ENCODE measurements at regions not wholly inside any gene's neighbourhood (a gene's known extent, or its start where the extent isn't known, plus 50 kb on each side); places are given as distances from the start of the nearest gene placed in this dataset.
"Not testable (repeated sequence)": the region's sequence is repeated elsewhere in the genome, so short reads cannot be mapped to it uniquely, and the experiment has no call there.

DNA sequence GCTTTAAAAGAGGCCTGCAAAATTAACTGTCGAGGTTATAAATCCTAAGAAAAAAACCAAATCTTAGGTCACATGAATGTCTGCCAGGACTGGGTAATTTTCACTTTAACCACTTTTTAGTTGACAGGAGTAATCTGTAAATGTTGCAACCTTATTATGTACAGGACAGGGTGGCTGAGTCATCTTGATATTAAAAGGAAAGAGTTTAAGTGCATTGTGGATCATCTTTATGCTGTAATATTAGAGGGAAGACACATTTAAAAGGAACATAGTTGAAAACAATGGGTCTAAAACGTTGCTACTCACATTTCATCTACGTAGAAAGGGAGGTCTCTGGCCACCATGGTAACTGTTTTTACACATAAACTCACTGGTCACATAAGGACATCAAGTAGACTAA is 115.5 kb downstream of the LSMEM1 start:
- no peak for DNase-seq

DNA sequence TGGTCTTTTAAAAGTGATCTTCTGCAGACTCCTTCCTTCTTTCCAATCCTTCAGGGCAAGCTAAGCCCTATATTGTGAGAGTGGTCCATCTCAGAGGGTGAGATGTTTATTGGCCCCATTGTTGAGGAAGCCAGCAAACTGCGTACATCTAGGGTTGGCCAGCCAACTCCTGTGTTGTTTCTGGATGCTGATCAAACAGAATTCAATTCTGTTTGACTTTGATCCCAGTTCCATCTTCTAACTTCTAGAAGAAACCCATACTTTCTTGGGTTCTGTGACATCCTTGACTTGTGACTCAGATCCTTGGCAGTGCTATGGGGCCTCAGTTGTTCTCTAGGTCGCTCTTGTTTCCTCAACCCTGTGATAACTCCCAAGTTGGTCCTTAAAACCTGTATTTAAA is 116.2 kb downstream of the LSMEM1 start:
- no peak for DNase-seq

DNA sequence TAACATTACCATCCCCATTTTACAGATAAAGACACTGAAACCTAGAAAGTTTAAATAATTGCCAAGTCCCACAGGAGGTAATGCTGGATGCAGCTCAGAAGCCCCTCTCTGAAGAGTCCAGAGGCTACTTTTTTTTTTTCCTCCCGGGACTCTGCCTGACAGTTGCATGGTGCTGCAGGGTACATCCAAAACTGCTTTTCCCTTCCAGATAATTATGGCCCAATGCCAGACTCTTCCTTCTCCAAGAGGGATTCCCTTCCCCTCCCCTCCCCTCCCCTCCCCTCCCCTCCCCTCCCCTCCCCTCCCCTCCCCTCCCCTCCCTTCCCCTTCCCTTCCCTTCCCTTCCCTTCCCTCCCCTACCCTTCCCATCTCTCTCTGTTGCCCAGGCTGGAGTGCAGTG is 122.9 kb downstream of the LSMEM1 start:
- no peak for DNase-seq

DNA sequence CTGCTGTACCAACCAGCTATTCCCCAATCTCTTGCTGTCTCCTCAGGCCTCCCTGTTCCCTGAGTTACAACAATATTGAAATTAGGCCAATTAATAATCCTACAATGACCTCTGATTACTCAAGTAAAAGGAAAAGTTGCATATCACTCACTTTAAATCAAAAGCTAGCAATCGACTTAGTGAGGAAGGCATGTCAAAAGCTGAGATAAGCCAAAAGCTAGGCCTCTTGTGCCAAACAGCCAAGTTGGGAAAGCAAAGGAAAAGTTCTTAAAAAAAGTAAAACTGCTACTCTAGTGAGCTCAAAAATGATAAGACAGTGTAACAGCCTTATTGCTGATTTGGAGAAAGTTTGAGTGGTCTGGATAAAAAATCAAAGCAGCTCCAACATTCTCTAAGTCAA is 129.8 kb downstream of the LSMEM1 start:
- no peak for DNase-seq

DNA sequence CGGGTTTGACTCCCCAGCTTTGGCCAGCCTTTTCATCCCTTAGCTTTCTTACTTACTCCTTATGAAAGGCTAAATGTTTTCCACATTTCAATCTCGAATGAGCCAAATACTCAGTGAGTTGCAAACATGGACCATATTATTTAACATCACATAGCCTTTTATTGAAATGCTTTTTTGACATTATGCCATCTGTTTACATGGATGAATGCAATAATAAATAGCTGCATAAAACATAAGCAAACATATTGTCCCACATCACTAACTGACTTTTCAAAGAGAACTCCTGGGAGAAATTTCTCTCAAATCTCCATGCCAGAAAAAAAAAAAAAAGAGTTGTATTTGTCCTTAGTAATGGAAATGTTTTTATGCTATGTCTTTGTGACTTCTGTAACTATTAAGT is 134.9 kb downstream of the LSMEM1 start:
- no peak for DNase-seq

DNA sequence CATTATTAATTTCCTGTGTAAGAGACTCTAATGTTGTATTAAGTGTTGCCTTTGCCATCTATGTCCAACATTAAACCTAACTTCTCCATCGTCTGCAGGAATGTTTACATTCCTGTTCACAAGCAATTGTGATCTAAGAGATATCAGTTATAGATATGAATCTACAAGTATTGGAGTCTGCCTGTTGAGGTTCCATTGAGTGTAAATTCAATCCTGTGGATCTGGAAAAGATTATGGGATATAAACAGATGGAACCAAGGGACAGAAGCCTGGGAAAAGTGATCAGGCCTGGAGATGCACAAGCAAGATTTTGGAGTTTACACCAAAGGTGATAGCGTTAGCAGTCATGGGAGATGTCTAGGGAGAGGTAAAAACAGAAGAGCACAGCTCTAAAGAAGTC is 135.5 kb downstream of the LSMEM1 start:
- DNase-seq: no peak

DNA sequence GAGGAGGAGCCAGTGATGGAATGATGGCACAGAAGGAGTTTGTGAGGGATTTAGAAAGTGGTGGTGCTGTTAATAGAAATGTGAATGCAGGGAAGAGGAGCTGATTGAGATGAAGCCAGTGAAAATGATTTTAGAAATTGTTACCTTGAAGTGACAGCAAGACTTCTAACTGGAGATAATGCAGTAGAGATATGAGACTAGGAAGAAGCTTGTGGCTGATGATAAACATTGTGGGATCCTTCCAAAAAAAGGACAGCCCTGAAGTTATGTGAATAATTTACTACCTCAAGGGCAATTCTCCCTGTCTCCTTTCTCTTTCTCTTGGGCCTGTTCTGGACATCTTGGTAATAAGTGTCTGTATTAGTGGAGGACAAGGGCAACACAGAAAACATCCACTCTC is 138.6 kb downstream of the LSMEM1 start:
- DNase-seq: no peak

DNA sequence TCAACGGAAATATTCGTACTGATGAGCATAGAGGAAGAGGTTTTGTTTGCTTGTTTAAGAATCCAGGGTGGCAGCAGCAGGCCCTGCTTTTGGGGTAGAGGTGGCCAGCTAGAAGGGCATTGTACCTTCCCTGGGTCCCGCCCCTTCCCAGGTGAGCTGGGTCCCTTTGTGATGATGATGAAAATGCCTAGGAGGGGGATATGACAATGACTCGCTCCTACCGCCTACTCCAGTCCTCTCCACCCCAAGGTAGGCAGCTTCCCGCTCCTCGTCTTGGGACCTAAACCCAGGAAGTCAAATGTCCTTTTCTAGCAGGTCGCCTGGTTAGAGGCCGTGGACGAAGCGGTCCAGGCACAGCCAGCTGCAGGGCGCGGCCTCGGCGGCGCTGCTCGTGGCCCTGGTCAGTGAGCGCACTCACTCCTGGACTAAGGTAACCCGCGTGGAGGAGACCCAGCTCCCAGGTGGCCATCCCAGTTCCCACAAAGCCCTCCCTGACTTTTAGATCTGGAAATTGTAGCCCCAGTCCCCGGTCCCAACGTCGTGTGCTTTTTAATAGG is 141.4 kb downstream of the LSMEM1 start:
- DNase-seq: no peak

DNA sequence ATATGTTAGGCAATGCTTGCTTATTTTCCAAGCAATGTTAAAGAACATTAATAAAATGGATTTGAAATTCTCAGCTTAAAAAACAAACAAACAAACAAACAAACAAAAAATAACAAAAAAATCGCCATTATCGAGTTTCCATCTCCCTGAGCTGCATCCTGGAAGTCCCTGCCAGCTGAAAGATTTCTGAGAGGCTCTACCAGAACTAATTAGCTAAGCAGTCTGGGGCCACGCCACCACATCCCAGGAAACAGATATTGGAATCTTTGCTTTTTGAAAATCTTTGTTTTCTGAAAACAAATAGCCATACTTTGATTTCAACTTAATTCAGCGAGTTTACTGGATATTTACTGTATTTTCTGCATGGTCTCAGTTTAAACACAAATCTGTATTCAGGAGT is 143.6 kb downstream of the LSMEM1 start:
- DNase-seq: no peak

DNA sequence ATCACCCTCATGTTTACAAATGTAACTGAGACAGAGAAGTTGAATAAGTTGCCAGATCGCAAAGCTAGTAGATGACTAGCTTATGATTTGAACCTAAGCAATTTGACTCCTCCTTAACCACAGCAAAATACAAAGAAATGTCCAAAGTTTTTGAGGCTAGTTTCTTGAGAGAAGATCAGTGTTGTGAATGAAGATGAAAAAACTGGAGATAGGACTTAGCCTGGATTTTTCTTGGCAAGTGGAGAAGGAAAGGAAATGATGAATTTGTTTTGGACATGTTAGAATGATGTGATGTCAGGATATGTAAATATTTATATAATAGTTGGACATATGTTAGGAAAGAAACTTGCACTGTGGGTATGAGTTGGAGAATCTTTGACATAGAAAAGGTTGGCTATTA is 149.8 kb downstream of the LSMEM1 start:
- DNase-seq: no peak

DNA sequence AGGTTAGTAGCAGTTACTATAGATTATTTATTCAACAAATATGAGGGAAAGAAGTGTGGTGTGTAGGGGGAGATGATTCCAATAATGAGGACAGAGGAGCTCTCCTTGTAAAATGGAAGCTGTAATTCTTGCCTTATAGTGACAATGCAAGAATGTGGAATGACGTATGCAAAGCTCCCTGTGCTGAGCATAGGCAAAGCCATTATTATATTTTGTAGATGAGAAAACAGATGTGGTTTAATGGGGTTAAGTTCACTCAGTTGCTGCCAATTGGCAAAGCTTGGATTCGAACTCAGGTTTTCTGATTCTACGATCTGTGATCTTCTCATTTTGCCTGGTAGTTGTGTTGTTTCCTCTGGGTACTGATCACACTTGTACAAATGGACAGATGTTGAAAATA is 153.3 kb downstream of the LSMEM1 start:
- no peak for DNase-seq

DNA sequence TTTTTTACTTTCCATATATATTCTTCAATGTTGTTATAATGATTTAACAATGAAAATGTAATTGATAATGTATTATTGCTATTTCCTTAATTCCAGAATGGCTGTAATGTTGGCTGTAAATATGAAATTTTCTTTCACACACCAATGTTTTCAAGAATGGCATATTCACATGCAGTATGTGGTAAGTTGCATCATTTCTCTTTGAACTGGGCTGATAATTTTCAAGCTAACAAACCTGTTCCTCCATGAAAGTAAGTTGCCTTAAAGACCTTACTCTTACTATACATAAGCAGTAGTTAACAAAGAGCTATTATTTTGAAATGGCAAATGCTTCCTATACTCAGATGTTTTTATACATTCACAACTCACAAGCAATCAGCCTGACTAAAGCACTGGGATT is 154.5 kb downstream of the TMEM168 start:
- DNase-seq: no peak

DNA sequence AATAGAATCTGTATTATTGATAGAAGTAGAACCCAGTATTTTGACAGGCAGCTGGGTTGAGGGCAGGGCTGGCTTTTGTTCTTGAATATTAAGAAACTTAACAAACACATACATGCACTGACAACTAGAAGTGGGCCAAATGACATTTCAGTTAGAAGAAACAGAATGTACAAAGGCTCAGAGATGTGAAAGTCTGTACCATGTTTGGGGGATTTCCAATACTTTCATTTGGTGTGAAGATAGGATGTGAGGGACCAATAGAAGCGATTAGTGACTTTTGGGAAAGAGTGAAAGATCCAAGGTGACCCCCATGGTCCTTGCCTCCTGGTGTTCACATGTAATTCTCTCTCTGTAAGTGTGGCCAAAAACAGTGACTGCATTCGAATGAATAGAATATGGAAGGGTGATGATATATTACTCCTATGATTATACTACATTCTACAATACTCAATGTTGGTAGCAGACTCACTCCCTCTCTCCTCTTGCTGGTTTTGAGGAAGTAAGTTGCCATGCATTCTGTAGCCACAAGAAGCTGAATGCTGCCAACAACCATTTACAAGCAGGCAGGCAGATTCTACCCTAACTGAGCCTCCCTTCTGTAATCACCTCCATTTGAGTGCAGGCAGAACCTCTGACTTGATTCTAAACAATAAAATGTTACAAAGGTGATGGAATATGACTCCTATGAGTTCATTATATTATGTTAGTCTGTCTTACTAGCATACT is 151.4 kb downstream of the TMEM168 start:
- no peak for DNase-seq

DNA sequence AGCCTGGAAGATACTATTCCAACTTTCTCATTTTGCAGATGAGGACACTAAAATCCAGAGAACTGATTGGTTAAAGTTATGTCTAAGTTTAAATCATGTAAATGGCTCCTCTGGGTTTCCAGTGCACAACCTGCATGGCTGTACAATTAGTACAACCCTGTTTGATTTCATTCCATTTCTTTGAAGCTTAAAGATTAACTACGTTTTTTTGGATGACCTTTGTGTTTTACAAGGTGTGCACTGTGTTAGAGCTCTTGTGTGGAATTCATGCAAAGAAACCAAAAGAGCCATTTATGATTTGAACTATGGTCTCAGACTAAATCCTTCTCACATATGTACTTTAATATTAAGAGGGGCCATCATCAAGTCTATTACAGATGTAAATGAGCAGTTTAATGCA is 149.5 kb downstream of the TMEM168 start:
- DNase-seq: no peak

DNA sequence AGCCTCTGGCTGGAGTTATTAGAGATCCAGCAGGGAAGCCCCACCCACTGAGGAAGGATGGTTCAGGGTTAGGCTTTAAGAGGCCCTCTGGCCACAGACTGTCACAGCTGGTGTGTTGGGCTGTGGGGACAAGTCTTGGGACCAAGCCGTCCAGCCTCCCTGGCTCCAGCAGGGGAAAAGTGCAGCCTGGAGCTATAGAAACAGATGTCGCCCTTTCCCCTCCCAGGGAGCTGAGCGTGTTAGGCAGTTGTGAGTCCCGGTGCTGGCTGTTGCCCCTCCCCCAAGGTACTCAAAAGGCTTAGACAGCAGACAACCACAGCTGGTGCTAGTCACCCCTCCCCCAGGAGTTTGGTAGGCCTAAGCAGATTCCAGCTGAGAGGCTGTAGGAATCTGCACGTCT is 143.4 kb downstream of the TMEM168 start:
- no peak for DNase-seq

DNA sequence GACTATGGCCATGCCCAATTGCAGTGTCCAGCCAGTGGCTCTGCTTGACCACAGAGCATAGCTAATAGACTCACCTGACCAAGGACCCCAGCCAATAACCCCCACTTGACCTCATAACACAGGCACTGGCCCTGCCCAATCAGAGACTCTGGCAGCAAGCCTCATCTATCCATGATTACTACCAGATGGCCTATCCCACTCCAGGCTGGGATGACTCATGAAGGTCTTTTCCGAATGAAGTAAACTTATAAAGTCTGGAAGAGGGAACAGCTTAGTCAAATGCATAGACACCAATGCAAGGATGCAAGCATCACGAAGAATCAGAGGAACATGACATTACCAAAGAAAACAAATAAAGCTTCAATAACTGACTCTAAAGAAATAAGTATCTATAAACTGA is 141.4 kb downstream of the TMEM168 start:
- DNase-seq: no peak

DNA sequence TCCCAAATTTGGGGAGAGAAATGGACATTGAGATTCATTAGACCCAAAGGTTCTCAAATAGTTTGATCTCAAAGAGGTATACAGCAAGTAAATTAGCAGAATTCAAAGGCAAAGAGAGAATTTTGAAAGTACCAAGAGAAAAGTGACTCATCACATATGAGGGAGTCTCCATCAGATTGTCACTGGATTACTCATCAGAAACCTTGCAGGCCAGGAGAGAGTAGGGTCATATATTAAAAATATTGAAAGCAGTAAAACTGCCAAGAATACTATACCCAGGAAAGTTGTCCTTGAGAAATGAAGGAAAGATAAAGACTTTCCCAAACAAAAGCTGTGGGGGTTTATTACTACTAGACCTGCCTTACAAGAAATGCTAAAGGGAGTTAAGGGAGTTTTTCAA is 140.6 kb downstream of the TMEM168 start:
- DNase-seq: no peak

DNA sequence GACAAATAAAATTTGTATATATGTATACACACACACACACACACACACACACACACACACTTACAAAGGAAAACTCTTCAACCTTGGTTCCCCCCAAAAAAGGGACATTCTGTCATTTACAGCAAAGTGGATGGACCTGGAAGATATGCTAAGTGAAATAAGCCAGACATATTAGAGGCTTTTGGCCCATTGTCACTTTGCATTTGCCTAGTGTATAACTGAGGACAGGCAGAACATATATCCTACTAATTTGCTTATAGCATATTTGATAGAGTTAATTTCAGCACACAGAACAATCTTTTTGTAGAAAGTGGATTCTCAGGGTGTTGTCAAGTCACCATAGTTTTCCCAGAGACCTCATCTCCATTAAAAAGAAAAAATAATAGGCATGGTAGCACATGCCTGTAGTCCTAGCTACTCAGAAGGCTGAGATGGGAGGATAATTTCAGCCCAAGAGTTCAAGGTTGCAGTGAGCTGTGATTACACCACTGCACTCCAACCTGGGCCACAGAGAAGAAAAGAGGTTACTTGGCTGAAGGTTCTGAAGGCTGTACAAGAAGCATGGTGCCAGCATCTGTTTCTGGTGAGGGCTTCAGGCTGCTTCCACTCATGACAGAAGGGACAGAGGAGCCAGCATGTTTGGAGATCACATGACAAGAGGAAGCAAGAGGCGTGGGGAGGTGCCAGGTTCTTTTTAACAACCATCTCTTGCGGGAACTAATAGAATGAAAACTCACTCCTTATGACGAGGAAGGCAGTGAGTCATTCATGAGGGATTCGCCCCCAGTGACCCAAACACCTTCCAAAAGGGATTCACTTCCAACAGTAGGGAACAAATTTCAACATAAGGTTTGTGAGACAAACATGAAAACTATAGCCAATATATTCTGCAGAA is 135.6 kb downstream of the TMEM168 start:
- DNase-seq: no peak

DNA sequence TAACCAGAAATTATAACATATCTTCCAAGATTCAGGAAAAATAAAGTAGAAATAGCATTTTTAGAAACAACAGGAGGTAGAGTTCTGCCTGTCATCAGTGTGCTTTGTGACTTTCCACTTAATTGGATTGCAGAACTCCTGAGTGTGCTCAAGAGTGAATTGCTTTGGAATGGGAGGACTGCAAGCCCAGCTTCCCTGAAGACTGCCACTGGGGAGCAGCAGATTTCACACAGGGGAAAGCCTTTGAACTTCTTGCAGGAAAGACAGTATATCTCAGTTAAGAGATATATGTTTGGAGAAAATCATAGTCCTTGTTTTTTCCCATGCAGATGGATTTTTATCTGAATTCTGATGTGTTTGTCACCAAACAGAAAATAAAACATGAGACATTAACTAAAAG is 124.5 kb downstream of the TMEM168 start:
- DNase-seq: no peak

DNA sequence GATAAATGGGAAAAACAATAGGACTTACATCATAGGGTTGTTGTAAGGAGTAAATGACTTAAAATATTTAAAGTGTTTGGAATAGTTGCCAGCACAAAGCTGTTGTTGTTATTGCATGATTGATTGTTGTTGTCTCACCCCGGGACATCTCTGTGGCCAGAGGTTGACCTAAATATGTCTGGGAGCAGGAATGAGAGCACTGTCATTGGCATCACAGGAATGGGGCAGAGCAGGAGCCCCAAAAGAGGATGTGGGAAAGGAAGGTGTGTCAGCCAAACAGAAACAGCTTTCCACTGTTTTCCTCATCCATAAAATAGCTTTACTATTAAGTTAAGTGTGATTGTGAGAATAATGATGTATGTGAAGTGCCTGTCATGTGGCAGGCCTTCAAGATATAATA is 121.6 kb downstream of the TMEM168 start:
- no peak for DNase-seq

DNA sequence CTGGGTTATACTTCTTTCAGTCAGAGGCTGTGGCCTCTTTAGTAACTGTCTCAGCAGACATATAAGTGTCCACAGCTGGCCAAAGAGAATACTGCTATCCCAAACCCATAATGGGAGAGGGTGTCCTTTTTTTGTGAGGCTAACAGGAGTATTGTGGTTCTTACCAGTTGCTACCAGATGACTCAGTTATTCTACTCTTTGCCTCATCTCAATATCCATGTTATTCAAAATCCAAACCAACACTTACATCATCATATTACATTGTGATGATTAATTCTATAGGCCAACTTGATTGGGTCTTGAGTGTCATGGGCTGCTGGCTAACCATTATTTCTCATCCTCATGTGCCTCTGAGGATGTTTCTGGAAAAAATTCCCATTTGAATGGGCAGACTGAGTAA is 120.9 kb downstream of the TMEM168 start:
- no peak for DNase-seq

DNA sequence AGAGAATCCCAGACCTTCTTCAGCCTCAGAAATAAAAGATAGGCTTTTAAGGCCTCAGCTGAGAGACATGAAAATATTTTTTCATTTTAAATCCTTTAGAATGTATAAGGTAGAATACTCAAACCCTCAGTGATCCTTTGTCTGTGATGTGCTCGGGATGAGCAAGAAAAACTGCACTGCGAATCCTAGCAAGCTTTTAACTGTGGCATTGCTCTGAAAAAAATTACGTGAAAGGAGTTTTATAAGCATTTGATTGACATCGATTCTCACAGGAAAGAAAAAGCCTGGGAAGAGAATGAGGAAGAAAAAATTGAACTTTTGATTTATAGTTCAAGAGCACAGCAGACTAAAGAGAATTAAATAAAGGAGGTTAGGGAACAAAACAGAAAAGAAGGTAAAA is 120.0 kb downstream of the TMEM168 start:
- DNase-seq: no peak

DNA sequence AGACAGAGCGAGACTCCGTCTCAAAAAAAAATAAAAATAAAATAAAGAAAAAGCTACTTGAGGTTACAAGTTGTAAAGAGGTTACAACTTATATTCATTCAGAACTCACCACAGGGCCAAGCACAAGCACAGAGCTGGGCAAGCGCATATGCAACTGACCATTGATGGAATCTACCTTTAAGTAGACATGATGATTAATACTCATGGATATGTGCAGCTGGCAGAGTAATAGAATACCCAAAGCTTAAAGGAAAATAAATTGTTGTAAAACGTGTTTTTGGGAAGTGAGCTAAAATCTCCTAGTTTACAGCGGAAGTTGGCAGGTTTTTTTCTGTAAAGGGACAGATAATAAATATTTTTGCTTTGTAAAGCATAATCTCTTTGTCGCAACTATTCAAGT is 111.6 kb downstream of the TMEM168 start:
- DNase-seq: no peak

DNA sequence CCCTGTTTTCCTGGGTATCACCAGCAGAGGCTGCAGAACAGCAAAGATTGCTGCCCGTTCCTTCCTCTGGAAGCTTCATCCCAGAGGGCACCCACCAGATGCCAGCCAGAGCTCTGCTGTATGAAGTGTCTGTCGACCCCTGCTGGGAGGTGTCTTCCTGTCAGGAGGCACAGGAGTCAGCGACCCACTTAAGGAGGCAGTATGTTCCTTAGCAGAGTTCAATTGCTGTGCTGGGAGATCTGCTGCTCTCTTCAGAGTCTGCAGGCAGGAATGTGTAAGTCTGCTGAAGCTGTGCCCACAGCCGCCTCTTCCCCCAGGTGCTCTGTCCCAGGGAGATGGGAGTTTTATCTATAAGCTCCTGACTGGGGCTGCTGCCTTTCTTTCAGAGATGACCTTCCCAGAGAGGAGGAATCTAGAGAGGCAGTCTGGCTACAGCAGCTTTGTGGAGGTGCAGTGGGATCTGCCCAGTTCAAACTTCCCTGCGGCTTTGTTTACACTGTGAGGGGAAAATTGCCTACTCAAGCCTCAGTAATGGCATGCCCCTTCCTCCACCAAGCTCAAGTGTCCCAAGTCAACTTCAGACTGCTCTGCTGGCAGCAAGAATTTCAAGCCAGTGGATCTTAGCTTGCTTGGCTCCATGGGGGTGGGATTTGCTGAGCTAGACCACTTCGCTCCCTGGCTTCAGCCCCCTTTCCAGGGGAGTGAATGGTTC is 100.6 kb downstream of the TMEM168 start:
- not testable (repeated sequence) for DNase-seq
